HCT116 (cell line): ENCODE measurements at regions not wholly inside any gene's neighbourhood (a gene's known extent, or its start where the extent isn't known, plus 50 kb on each side); places are given as distances from the start of the nearest gene placed in this dataset.
A peak's percentile ranks its signal among the peaks of the same experiment; 100 is the strongest.

Experiments used
- ATAC-seq: fragments of 200-7000 bp; cut with Tn5 transposase; 2 replicates; pipeline ENCODE4 v1.9.1; 2020; ENCODE audit warnings: mild to moderate bottlenecking, moderate library complexity
- BruUV-seq: library from RNA; stranded (reverse); fragments of 400-500 nt; replicated peaks from 2 replicates; lab custom pipeline; 2021; lab: Mats Ljungman, UMichigan
- CTCF ChIA-PET: fragments of 300-600 bp; sonication (Branson Sonifier 250); formaldehyde crosslinking; loops from one replicate; lab custom pipeline; 2021; ENCODE audit warnings: antibody characterized with exemption; lab: Charles Lee
- POLR2A ChIA-PET: fragments of 300-600, 350-600 bp; sonication (Branson Sonifier 250); formaldehyde crosslinking; loops from one replicate; lab custom pipeline; 2021; ENCODE audit warnings: antibody characterized with exemption; lab: Charles Lee
- RAD21 ChIA-PET, 2 experiments: fragments of 300-600 bp; sonication (Branson Sonifier 250); formaldehyde crosslinking; loops; one replicate each; lab custom pipeline; 2023; ENCODE audit warnings: low total read pairs in 2 of 2; ENCODE audit not compliant: uncharacterized antibody in 2 of 2, unreplicated experiment in 2 of 2, low non-redundant PET in 1 of 2; lab: Charles Lee
- DNase-seq: peaks from one replicate; pipeline ENCODE4 v3.0.0-alpha.2; 2010; ENCODE audit warnings: low read depth, low spot score
- H2AFZ ChIP-seq: fragments of 200-600 bp; shearing (Covaris generic), sonication (generic); 2 replicates; pipeline ENCODE4 v1.6.1; 2017; ENCODE audit warnings: low read depth, mixed run types, mixed read lengths, antibody characterized with exemption, low read length; ENCODE audit not compliant: poor library complexity, severe bottlenecking
- H3K27ac ChIP-seq: 2 replicates; pipeline ENCODE4 v1.5.1; 2012; ENCODE audit warnings: low read depth, low read length
- H3K27me3 ChIP-seq: fragments of 200-600 bp; sonication (generic); 2 replicates; pipeline ENCODE4 v1.6.1; 2016; ENCODE audit warnings: mixed run types, low read length, mixed read lengths; ENCODE audit not compliant: insufficient read depth
- H3K36me3 ChIP-seq, 2 experiments: fragments of 200-500 bp in 1 of 2; fragments of 200-600 bp in 1 of 2; sonication (Bioruptor generic) in 1 of 2; sonication (generic) in 1 of 2; 2 replicates each; pipeline versions ENCODE4 v1.5.1 to v1.6.1; 2014 to 2016; ENCODE audit warnings: low read length in 2 of 2, inconsistent platforms in 1 of 2, mixed read lengths in 1 of 2, mixed run types in 1 of 2; ENCODE audit not compliant: insufficient read depth in 2 of 2, control insufficient read depth in 1 of 2
- H3K4me1 ChIP-seq, 2 experiments: fragments of 200-600 bp in 1 of 2; sonication (generic) in 1 of 2; 2 replicates each; pipeline versions ENCODE4 v1.5.1 to v1.6.1; 2012 to 2017; ENCODE audit warnings: low read length in 2 of 2, inconsistent platforms in 1 of 2, mild to moderate bottlenecking in 1 of 2, mixed read lengths in 1 of 2, mixed run types in 1 of 2, moderate library complexity in 1 of 2; ENCODE audit not compliant: insufficient read depth in 2 of 2, control insufficient read depth in 1 of 2
- H3K4me2 ChIP-seq: fragments of 200-600 bp; sonication (generic); 2 replicates; pipeline ENCODE4 v1.6.1; 2017; ENCODE audit warnings: mixed run types, low read length, mixed read lengths
- H3K4me3 ChIP-seq, 2 experiments: fragments of 200-600 bp in 1 of 2; sonication (generic) in 1 of 2; replicated peaks in 1 of 2; 2 replicates each; pipeline ENCODE4 v1.5.1; 2011 to 2016; ENCODE audit warnings: low read length in 2 of 2, control low read depth in 1 of 2, low read depth in 1 of 2, mild to moderate bottlenecking in 1 of 2, mixed read lengths in 1 of 2, mixed run types in 1 of 2
- H3K79me2 ChIP-seq: fragments of 200-600 bp; sonication (generic); 2 replicates; pipeline ENCODE4 v1.6.1; 2017; ENCODE audit warnings: mild to moderate bottlenecking, mixed run types, low read length, moderate library complexity, mixed read lengths; ENCODE audit not compliant: insufficient read depth
- H3K9ac ChIP-seq: fragments of 200-600 bp; sonication (generic); 2 replicates; pipeline ENCODE4 v1.6.1; 2016; ENCODE audit warnings: low read length, mixed read lengths
- H3K9me2 ChIP-seq: fragments of 200-600 bp; sonication (generic), shearing (Covaris generic); 2 replicates; pipeline ENCODE4 v1.6.1; 2017; ENCODE audit warnings: mixed run types, mild to moderate bottlenecking, moderate library complexity; ENCODE audit not compliant: insufficient read depth
- H3K9me3 ChIP-seq, 2 experiments: fragments of 200-500 bp in 1 of 2; fragments of 200-600 bp in 1 of 2; sonication (Bioruptor generic) in 1 of 2; sonication (generic) in 1 of 2; 2 replicates each; pipeline ENCODE4 v1.6.1; 2014 to 2017; ENCODE audit warnings: low read length in 2 of 2, mixed read lengths in 2 of 2, inconsistent platforms in 1 of 2, low read depth in 1 of 2, mild to moderate bottlenecking in 1 of 2, mixed run types in 1 of 2, moderate library complexity in 1 of 2; ENCODE audit not compliant: control insufficient read depth in 1 of 2, insufficient read depth in 1 of 2
- H4K20me1 ChIP-seq: fragments of 200-600 bp; sonication (generic), shearing (Covaris generic); 2 replicates; pipeline ENCODE4 v1.6.1; 2017; ENCODE audit warnings: mixed run types, mild to moderate bottlenecking, moderate library complexity; ENCODE audit not compliant: insufficient read depth
- CBX3 ChIP-seq: IDR thresholded peaks from 2 replicates; pipeline ENCODE4 v1.6.1; 2012; ENCODE audit warnings: low read depth
- CEBPB ChIP-seq: IDR thresholded peaks from 2 replicates; pipeline ENCODE4 v1.6.1; 2012; ENCODE audit warnings: low read depth
- EZH2phosphoT487 ChIP-seq: fragments of 200-600 bp; IDR thresholded peaks from 2 replicates; pipeline ENCODE4 v1.6.1; 2018; ENCODE audit warnings: antibody characterized with exemption, borderline replicate concordance
- POLR2A ChIP-seq: IDR thresholded peaks from 2 replicates; pipeline ENCODE4 v1.7.0; 2011; ENCODE audit warnings: borderline replicate concordance; ENCODE audit not compliant: insufficient read depth, insufficient read length; ENCODE audit errors: extremely low read depth
- SP1 ChIP-seq: IDR thresholded peaks from 2 replicates; pipeline ENCODE4 v1.6.1; 2012; ENCODE audit warnings: low read depth
- YY1 ChIP-seq: IDR thresholded peaks from 2 replicates; pipeline ENCODE4 v1.6.1; 2011; ENCODE audit warnings: low read length, low read depth, moderate library complexity, mild to moderate bottlenecking; ENCODE audit not compliant: insufficient replicate concordance; ENCODE audit errors: extremely low read depth
- ZNF274 ChIP-seq: fragments of 200-500 bp; sonication (Bioruptor generic); IDR thresholded peaks from 2 replicates; pipeline ENCODE4 v1.6.1; 2014; ENCODE audit warnings: mild to moderate bottlenecking, low read depth, low read length, inconsistent platforms
- intact Hi-C: fragments of 100-400 bp; cut with micrococcal nuclease; formaldehyde crosslinking; loops from 2 replicates; pipeline ENCODE4 v1.10.0; 2022
- TF ChIP-seq, protein P1 (sequence below): IDR thresholded peaks from 2 replicates; pipeline ENCODE4 v1.6.1; 2012

DNA sequence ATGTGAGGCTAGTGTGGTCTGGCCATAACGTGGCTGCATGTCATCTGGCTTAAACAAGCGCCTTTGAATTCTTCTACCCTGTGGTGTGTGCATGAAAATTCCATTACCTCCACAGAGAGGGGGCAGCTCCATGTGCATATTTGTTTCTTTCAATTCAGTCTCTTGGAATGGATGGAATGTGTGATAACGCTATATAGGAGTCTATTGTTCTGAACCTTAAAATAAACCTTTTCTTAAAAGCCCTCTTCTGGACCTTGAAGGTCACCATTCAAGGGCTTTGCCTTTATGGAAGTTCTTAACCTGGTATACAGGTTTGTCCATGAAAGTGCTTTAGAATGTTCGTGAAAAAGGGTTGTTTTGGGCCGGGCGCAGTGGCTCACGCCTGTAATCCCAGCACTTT lies 118.2 kb upstream of the ADGRL2 start:
- DNase-seq (no peak), ATAC-seq (peak; percentile 44; the same call in 1 of the 2 replicates)
- Histone ChIP-seq H3K4me3 (no peak overlapping the region), H3K4me2 (0 out of 2 replicates have a peak overlapping the region, but pooled peaks have one; percentile 7), H2AFZ (no peak overlapping the region), H3K36me3 (no peaks in the 10 kb centered on the region), H3K79me2 (no peaks in the 10 kb centered on the region), H4K20me1 (no peaks in the 10 kb centered on the region), H3K9me3 (no peaks in the 10 kb centered on the region), H3K27ac (no peak overlapping the region), H3K9ac (no peak overlapping the region), H3K9me2 (no peaks in the 10 kb centered on the region), H3K27me3 (no peaks in the 10 kb centered on the region), H3K4me1 (peaks cover 0 to 12% of the 10 kb centered on the region in 2 experiments; a peak in 2 of 4 replicates)
- ChIA-PET RAD21 (no interaction called here), POLR2A (no interaction called here), CTCF (no interaction called here)
- no TSS peak for BruUV-seq
- no peak for TF ChIP-seq YY1
- no peak for TF ChIP-seq SP1
- TF ChIP-seq, protein P1, sequence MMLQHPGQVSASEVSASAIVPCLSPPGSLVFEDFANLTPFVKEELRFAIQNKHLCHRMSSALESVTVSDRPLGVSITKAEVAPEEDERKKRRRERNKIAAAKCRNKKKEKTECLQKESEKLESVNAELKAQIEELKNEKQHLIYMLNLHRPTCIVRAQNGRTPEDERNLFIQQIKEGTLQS = no peak
- TF ChIP-seq POLR2A = no peak
- TF ChIP-seq ZNF274 = no peak
- intact Hi-C loops = no loop called here

DNA sequence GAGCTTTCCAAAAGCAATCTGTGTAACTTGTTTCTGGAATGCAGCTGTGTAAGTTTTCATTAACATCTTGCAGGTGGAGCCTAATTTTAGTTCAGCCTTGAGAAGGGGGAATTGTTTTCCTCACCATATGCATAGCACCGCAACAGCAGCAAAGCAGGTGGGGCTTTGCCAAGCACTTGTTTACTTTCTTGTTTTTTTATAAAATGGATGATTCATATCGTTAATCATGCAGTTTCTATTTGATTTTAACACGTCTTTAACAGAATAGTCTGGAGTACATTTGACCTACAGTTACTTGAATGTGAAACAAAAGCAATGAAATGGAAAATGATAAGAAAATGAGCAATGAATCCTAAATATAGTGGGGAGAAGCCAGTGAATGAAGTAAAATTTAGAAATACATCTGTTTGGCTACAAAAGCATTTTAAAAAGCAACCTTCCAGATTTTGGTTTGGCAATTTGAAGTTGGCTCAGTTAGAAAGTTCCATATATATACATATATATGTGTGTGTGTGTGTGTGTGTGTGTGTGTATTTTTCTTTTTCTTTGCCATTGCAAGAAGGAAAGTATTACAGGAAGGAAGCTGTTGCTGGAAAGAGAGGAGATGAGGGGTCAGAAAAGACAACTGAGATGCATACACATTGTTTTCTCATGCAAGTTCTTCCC lies 119.0 kb upstream of the ADGRL2 start:
- Histone ChIP-seq H3K27me3 (no peaks in the 10 kb centered on the region), H3K9ac (no peak overlapping the region), H3K4me2 (no peak overlapping the region), H3K9me3 (no peaks in the 10 kb centered on the region), H3K36me3 (no peaks in the 10 kb centered on the region), H3K4me1 (peaks cover 0 to 12% of the 10 kb centered on the region in 2 experiments; a peak in 2 of 4 replicates), H3K79me2 (no peaks in the 10 kb centered on the region), H3K4me3 (no peak overlapping the region), H4K20me1 (no peaks in the 10 kb centered on the region), H3K27ac (no peak overlapping the region), H2AFZ (no peak overlapping the region), H3K9me2 (no peaks in the 10 kb centered on the region)
- ChIA-PET RAD21 (no interaction called here), POLR2A (no interaction called here), CTCF (no interaction called here)
- intact Hi-C loops = no loop called here
- TF ChIP-seq EZH2phosphoT487 (no peak), CEBPB (no peak), CBX3 (no peak)
- BruUV-seq = no TSS peak
- no peak for ATAC-seq
- DNase-seq = no peak
